AG04449 (cell line): ENCODE measurements at regions not wholly inside any gene's neighbourhood (a gene's known extent, or its start where the extent isn't known, plus 50 kb on each side); places are given as distances from the start of the nearest gene placed in this dataset.

ENCODE experiments used
- CTCF ChIA-PET: fragments of 350-600 bp; formaldehyde crosslinking; extraction: SDS; loops from one replicate; lab custom pipeline; 2021; ENCODE audit warnings: antibody characterized with exemption; lab: Yijun Ruan, JAX
- POLR2A ChIA-PET: fragments of 400-600, 350-600 bp; formaldehyde crosslinking; extraction: SDS; loops from one replicate; lab custom pipeline; 2020; ENCODE audit warnings: antibody characterized with exemption, inconsistent platforms; lab: Yijun Ruan, JAX
- DNase-seq: peaks from one replicate; pipeline ENCODE4 v3.0.0-alpha.2; 2010; ENCODE audit warnings: low read depth, low spot score
- H3K4me3 ChIP-seq: 2 replicates; pipeline ENCODE4 v1.5.1; 2011; ENCODE audit warnings: low read depth, mild to moderate bottlenecking, control low read depth, low read length
- TF ChIP-seq, protein P1 (sequence below): IDR thresholded peaks from one replicate; pipeline ENCODE4 v1.5.1; 2011; ENCODE audit warnings: mild to moderate bottlenecking, moderate library complexity, low read length, control low read depth, inconsistent platforms; ENCODE audit not compliant: insufficient read depth; ENCODE audit errors: missing control alignments

DNA sequence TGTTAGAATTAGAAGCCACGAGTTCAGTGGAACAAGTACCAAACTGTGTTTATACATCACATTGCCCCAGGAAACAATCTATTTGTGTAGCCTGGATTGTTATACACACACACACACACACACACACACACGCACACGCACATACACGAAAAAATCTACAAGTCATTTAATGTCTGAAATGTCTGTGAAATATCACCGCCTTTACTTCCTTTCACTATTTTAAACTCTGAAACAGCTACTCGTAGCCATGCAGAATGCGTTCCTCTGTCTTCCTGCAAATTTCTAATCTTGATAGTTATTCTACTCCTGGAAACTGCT, 84.4 kb upstream of the SCAF8 start:
- no peak for DNase-seq
- TF ChIP-seq, protein P1, sequence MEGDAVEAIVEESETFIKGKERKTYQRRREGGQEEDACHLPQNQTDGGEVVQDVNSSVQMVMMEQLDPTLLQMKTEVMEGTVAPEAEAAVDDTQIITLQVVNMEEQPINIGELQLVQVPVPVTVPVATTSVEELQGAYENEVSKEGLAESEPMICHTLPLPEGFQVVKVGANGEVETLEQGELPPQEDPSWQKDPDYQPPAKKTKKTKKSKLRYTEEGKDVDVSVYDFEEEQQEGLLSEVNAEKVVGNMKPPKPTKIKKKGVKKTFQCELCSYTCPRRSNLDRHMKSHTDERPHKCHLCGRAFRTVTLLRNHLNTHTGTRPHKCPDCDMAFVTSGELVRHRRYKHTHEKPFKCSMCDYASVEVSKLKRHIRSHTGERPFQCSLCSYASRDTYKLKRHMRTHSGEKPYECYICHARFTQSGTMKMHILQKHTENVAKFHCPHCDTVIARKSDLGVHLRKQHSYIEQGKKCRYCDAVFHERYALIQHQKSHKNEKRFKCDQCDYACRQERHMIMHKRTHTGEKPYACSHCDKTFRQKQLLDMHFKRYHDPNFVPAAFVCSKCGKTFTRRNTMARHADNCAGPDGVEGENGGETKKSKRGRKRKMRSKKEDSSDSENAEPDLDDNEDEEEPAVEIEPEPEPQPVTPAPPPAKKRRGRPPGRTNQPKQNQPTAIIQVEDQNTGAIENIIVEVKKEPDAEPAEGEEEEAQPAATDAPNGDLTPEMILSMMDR: no peak
- ChIA-PET CTCF (interaction anchor here (2.1 kb wide), 1 partner anchor 27 kb away, joined by 8 read pairs; no protein-coding TSS in a partner anchor), POLR2A (no interaction called here)
- no peak overlapping the region for H3K4me3 ChIP-seq

- no peak for DNase-seq
- CTCF ChIA-PET: interaction anchor here (2.1 kb wide), 1 partner anchor 26 kb away, joined by 8 read pairs; no protein-coding TSS in a partner anchor
- H3K4me3 ChIP-seq: no peak overlapping the region
- POLR2A ChIA-PET: no interaction called here
- TF ChIP-seq, protein P1: no peak
Observed at GRCh38 chr6:154649721-154650120, 83.5 kb upstream of the SCAF8 start.

DNA sequence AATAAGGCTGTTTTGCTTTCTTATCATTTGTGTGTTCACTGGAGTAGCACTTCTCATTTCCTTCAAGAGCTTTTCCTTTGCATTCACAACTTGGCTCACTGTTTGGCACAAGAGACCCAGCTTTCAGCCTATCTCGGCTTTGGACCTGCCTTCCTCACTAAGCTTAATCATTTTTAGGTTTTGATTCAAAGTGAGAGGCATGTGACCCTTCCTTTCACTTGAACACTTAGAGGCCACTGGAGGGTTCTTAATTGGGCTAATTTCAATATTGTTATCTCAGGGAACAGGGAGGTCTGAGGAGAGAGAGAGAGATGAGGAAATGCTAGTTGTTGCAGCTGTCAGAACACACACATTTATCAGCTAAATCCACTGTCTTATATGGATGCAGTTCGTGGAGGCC, 82.9 kb upstream of the SCAF8 start:
- H3K4me3 ChIP-seq: no peak overlapping the region
- TF ChIP-seq, protein P1: no peak
- POLR2A ChIA-PET: no interaction called here
- CTCF ChIA-PET: interaction anchor here (2.1 kb wide), 1 partner anchor 25 kb away, joined by 8 read pairs; no protein-coding TSS in a partner anchor
- no peak for DNase-seq

DNA sequence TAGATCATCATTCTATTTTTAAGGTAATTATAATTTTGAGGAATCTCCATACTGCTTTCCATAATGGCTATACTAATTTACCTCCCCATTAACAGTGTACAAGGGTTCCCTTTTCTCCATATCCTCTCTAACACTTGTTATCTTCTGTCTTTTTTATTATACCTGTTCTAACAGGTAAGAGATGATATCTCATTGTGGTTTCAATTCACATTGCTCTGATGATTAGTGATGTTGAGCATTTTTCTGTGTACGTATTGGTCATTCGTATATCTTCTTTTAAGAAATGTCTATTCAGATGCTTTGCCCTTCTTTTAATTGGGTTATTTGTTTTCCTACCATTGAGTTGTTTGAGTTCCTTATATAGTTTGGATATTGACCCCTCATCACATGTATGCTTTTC, 81.6 kb upstream of the SCAF8 start:
- H3K4me3 ChIP-seq: no peak overlapping the region
- ChIA-PET CTCF (interaction anchor here (0.8 kb wide), 1 partner anchor 24 kb away, joined by 3 read pairs; no protein-coding TSS in a partner anchor), POLR2A (no interaction called here)
- DNase-seq: no peak
- TF ChIP-seq, protein P1: no peak

- TF ChIP-seq, protein P1: no peak
- DNase-seq: no peak
- ChIA-PET CTCF (interaction anchor here (1.0 to 1.9 kb wide), 3 partner anchors 20 to 500 kb away, joined by 3 to 9 read pairs (median 4); no protein-coding TSS in a partner anchor), POLR2A (no interaction called here)
- no peak overlapping the region for H3K4me3 ChIP-seq
Observed at GRCh38 chr6:154653385-154653784, 79.8 kb upstream of the SCAF8 start.

DNA sequence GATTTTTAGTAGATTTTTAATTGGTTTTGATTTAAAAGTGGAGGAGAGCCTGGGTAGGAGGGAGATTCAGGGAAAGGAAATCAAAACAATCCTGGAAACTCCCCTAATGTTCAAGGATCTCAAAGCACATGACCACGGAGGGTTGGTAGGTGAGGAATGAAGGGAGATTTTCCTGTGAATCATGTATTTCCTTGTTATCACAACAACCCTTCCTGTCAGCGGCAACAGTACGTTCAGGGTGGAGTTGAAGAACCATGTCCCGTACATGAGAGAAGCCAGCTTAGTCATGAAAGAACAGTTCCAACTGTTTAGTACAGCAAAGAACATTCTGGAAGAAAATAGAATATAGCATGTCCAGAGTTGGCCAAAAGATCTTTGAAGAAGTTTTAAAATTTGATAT, 79.4 kb upstream of the SCAF8 start:
- peak; percentile 51 for DNase-seq
- H3K4me3 ChIP-seq: no peak overlapping the region
- POLR2A ChIA-PET: no interaction called here
- TF ChIP-seq, protein P1: no peak
- CTCF ChIA-PET: interaction anchor here (1.0 to 1.9 kb wide), 3 partner anchors 20 to 500 kb away, joined by 3 to 9 read pairs (median 4); no protein-coding TSS in a partner anchor
